K562 (cell line): ENCODE measurements at regions not wholly inside any gene's neighbourhood (a gene's known extent, or its start where the extent isn't known, plus 50 kb on each side); places are given as distances from the start of the nearest gene placed in this dataset.

Experiments
- ATAC-seq: fragments of 200-7000 bp; cut with Tn5 transposase; 3 replicates; pipeline ENCODE4 v1.9.1; 2020; ENCODE audit warnings: moderate library complexity
- BruUV-seq: library from RNA; stranded (reverse); fragments of 400-500 nt; replicated peaks from 2 replicates; lab custom pipeline; 2021; lab: Mats Ljungman, UMichigan
- CTCF ChIA-PET: fragments of 300-600 bp; formaldehyde crosslinking; extraction: SDS; loops from one replicate; lab custom pipeline; 2021; ENCODE audit warnings: low intra/inter-chr PET ratio; lab: Yijun Ruan, JAX
- POLR2A ChIA-PET: fragments of 300-600, 350-650 bp; sonication (Branson Sonifier 250); formaldehyde crosslinking; extraction: SDS; loops from one replicate; lab custom pipeline; 2021; ENCODE audit warnings: antibody characterized with exemption, inconsistent platforms; lab: Yijun Ruan, JAX
- DNase-seq, 4 experiments: peaks; one replicate each; pipeline versions ENCODE4 v3.0.0 to v3.0.0-alpha.2; 2011 to 2018; ENCODE audit warnings: low spot score in 3 of 4, mixed read lengths in 3 of 4; ENCODE audit errors: extremely low read depth in 1 of 4
- FAIRE-seq: peaks from 2 replicates; lab custom pipeline; 2011; peaks lifted over from hg19 to GRCh38; lab: Jason Lieb, UNC
- H2AFZ ChIP-seq: 2 replicates; pipeline ENCODE4 v1.6.0; 2011; ENCODE audit warnings: low read depth, low read length, control low read depth, inconsistent platforms
- H3K27ac ChIP-seq: fragments of 200-600 bp; 3 replicates; pipeline ENCODE4 v1.8.0; 2011; ENCODE audit warnings: low read depth, mild to moderate bottlenecking, control low read depth, inconsistent platforms, low read length, moderate library complexity, mixed read lengths; ENCODE audit errors: extremely low read depth
- H3K27me3 ChIP-seq, 2 experiments: fragments of 300-600 bp in 1 of 2; 2 replicates in 1 of 2; 3 replicates in 1 of 2; pipeline versions ENCODE4 v1.6.0 to v1.8.0; 2011; ENCODE audit warnings: inconsistent platforms in 2 of 2, low read length in 2 of 2, mild to moderate bottlenecking in 1 of 2, mixed read lengths in 1 of 2, moderate library complexity in 1 of 2; ENCODE audit not compliant: control insufficient read depth in 2 of 2, insufficient read depth in 2 of 2
- H3K36me3 ChIP-seq: fragments of 300-600 bp; 3 replicates; pipeline ENCODE4 v1.8.0; 2011; ENCODE audit warnings: mild to moderate bottlenecking, low read length, inconsistent platforms; ENCODE audit not compliant: control insufficient read depth, insufficient read depth
- H3K4me1 ChIP-seq, 2 experiments: fragments of 200-600 bp in 1 of 2; replicated peaks in 1 of 2; 2 replicates in 1 of 2; 3 replicates in 1 of 2; pipeline versions ENCODE4 v1.5.1 to v1.8.0; 2011; ENCODE audit warnings: inconsistent platforms in 2 of 2, low read length in 2 of 2, mild to moderate bottlenecking in 1 of 2, mixed read lengths in 1 of 2, moderate library complexity in 1 of 2; ENCODE audit not compliant: control insufficient read depth in 2 of 2, insufficient read depth in 2 of 2
- H3K4me2 ChIP-seq: 2 replicates; pipeline ENCODE4 v1.6.1; 2011; ENCODE audit warnings: low read length, control low read depth, inconsistent platforms, mixed read lengths; ENCODE audit not compliant: insufficient read depth
- H3K4me3 ChIP-seq: fragments of 200-600 bp; sonication (generic), shearing (Covaris generic); 2 replicates; pipeline ENCODE4 v1.5.1; 2016; ENCODE audit warnings: control low read depth, inconsistent platforms
- H3K79me2 ChIP-seq: fragments of 200-600 bp; 3 replicates; pipeline ENCODE4 v1.8.0; 2011; ENCODE audit warnings: low read length, inconsistent platforms; ENCODE audit not compliant: control insufficient read depth, insufficient read depth
- H3K9ac ChIP-seq, 2 experiments: 2 replicates each; pipeline versions ENCODE4 v1.6.0 to v1.6.1; 2011; ENCODE audit warnings: low read depth in 2 of 2, low read length in 2 of 2, control low read depth in 1 of 2, inconsistent platforms in 1 of 2, mild to moderate bottlenecking in 1 of 2, mixed read lengths in 1 of 2; ENCODE audit not compliant: insufficient read depth in 1 of 2
- H3K9me1 ChIP-seq: one replicate; pipeline ENCODE4 v1.6.0; 2011; ENCODE audit warnings: inconsistent platforms, mild to moderate bottlenecking, low read length, moderate library complexity; ENCODE audit not compliant: control insufficient read depth, insufficient read depth
- H3K9me3 ChIP-seq: replicated peaks from 2 replicates; pipeline ENCODE4 v1.5.1; 2011; ENCODE audit warnings: low read depth, low read length, inconsistent platforms; ENCODE audit not compliant: control insufficient read depth, insufficient read depth
- H4K20me1 ChIP-seq: replicated peaks from 2 replicates; pipeline ENCODE4 v1.6.1; 2011; ENCODE audit warnings: low read length, inconsistent platforms, mixed read lengths; ENCODE audit not compliant: control insufficient read depth, insufficient read depth
- DACH1 ChIP-seq: fragments of 450-650 bp; IDR thresholded peaks from 2 replicates; pipeline ENCODE4 v1.6.1; 2018; ENCODE audit not compliant: partially characterized antibody
- EP300 ChIP-seq: IDR thresholded peaks from 2 replicates; pipeline ENCODE4 v1.6.1; 2012; ENCODE audit warnings: low read length, improper control_type of control experiment
- EWSR1 ChIP-seq: fragments of 450-650 bp; IDR thresholded peaks from 2 replicates; pipeline ENCODE4 v1.6.1; 2018; ENCODE audit warnings: borderline replicate concordance, mild to moderate bottlenecking, low read depth, moderate library complexity; ENCODE audit not compliant: partially characterized antibody
- KLF10 ChIP-seq: fragments of 250-450 bp; sonication (Bioruptor Pico); IDR thresholded peaks from 2 replicates; pipeline ENCODE4 v1.6.1; 2021; ENCODE audit warnings: matching md5 sums
- MYBL2 ChIP-seq, 2 experiments: fragments of 450-650 bp in 1 of 2; sonication (generic) in 1 of 2; formaldehyde crosslinking in 1 of 2; IDR thresholded peaks; 2 replicates each; pipeline versions ENCODE4 v1.6.1 to v1.8.1; 2017 to 2022; ENCODE audit warnings: borderline replicate concordance in 1 of 2, inconsistent platforms in 1 of 2, low read depth in 1 of 2, mild to moderate bottlenecking in 1 of 2, missing genetic modification reagents in 1 of 2, moderate library complexity in 1 of 2
- SRF ChIP-seq, 2 experiments: fragments of 250-450, 450-650 bp in 1 of 2; sonication (Bioruptor Pico) in 1 of 2; sonication (generic) in 1 of 2; formaldehyde crosslinking; IDR thresholded peaks; 2 replicates each; pipeline versions ENCODE4 v1.5.0 to v1.5.1; 2020 to 2022; ENCODE audit warnings: mild to moderate bottlenecking in 1 of 2, missing genetic modification reagents in 1 of 2
- WGBS: fragments of 100-300 bp; shearing (Covaris generic); methylation state at CpG from one replicate; pipeline ENCODE4 v1.1.6; 2016; ENCODE audit warnings: low coverage, mixed read lengths; ENCODE audit not compliant: insufficient coverage; ENCODE audit errors: missing lambda C conversion rate; 5-methylcytosine and 5-hydroxymethylcytosine counted together
- in situ Hi-C: fragments of 300-500 bp; cut with MboI; formaldehyde crosslinking; loops from 4 replicates; pipeline ENCODE4 v1.15.0; 2018; ENCODE audit warnings: inconsistent platforms, mixed read lengths
- intact Hi-C: fragments of 100-400 bp; cut with micrococcal nuclease; formaldehyde crosslinking; loops from 2 replicates; pipeline ENCODE4 v1.14.2; 2022

GRCh38 chr5:40270274-40270845 is 409.4 kb upstream of the PTGER4 start (continued):
- TF ChIP-seq MYBL2 (IDR thresholded peaks at IDR 0.05; ENCODE audit: low read depth), result no peak
- TF ChIP-seq MYBL2 (CRISPR knock-in tag; IDR thresholded peaks at IDR 0.05; ENCODE audit: borderline replicate concordance), result no peak
- TF ChIP-seq SRF (CRISPR knock-in tag; IDR thresholded peaks at IDR 0.05), result no peak
- TF ChIP-seq EWSR1, result no peak
- no peak for TF ChIP-seq KLF10
- TF ChIP-seq, all 486 proteins: peak for 0

- ATAC-seq (no peak), FAIRE-seq (no peak)
- no peaks in the 10 kb centered on the region for H4K20me1 ChIP-seq
- H3K9ac ChIP-seq, result no peak overlapping the region
- intact Hi-C loops, result no loop called here
- H3K4me1 ChIP-seq, result no peaks in the 10 kb centered on the region
- H3K27ac ChIP-seq, result no peak overlapping the region
- no peak for TF ChIP-seq DACH1
- no peak for TF ChIP-seq EP300
- TF ChIP-seq, all 486 proteins: peak for 0
- Histone ChIP-seq H3K27me3 (no peaks in the 10 kb centered on the region), H3K9me3 (no peaks in the 10 kb centered on the region), H3K4me2 (no peak overlapping the region), H3K36me3 (no peaks in the 10 kb centered on the region), H2AFZ (no peak overlapping the region), H3K9me1 (no peaks in the 10 kb centered on the region), H3K79me2 (no peaks in the 10 kb centered on the region), H3K4me3 (no peak overlapping the region)
- ChIA-PET POLR2A (no interaction called here), CTCF (no interaction called here)
- 0% methylated on average over 1 of the region's 1 CpG for WGBS
- in situ Hi-C loops, result no loop called here
- no TSS peak for BruUV-seq
- DNase-seq, result no peak
Measured at GRCh38 chr5:40268088-40268487, 411.6 kb upstream of the PTGER4 start.
